Neural cell (in vitro differentiated cells): ENCODE measurements at regions not wholly inside any gene's neighbourhood (a gene's known extent, or its start where the extent isn't known, plus 50 kb on each side); places are given as distances from the start of the nearest gene placed in this dataset.

Experiments used
- H2AFZ ChIP-seq: fragments of 200-600, 300-800 bp; sonication (generic), shearing (Covaris generic); 2 replicates; pipeline ENCODE4 v1.6.0; 2014; ENCODE audit warnings: low read depth, mild to moderate bottlenecking, antibody characterized with exemption, low read length, moderate library complexity
- H3F3A ChIP-seq: fragments of 200-600 bp; shearing (Covaris generic); 2 replicates; pipeline ENCODE4 v1.6.1; 2016; ENCODE audit warnings: mild to moderate bottlenecking, moderate library complexity, mixed read lengths, antibody characterized with exemption, low read length; ENCODE audit not compliant: insufficient read depth, poor library complexity, severe bottlenecking
- H3K27ac ChIP-seq: fragments of 200-600, 300-800 bp; sonication (generic), shearing (Covaris generic); 2 replicates; pipeline ENCODE4 v1.5.1; 2014; ENCODE audit warnings: mild to moderate bottlenecking, low read length, moderate library complexity
- H3K27me3 ChIP-seq: fragments of 300-800, 200-600 bp; sonication (generic), shearing (Covaris generic); 2 replicates; pipeline ENCODE4 v1.6.0; 2014; ENCODE audit warnings: mild to moderate bottlenecking, low read depth, low read length, moderate library complexity; ENCODE audit not compliant: insufficient read depth
- H3K36me3 ChIP-seq: fragments of 300-800, 200-600 bp; sonication (generic), shearing (Covaris generic); 2 replicates; pipeline ENCODE4 v1.5.1; 2014; ENCODE audit warnings: mild to moderate bottlenecking, antibody characterized with exemption, low read length, moderate library complexity; ENCODE audit not compliant: insufficient read depth
- H3K4me2 ChIP-seq: fragments of 300-800, 200-600 bp; sonication (generic), shearing (Covaris generic); 2 replicates; pipeline ENCODE4 v1.6.0; 2014; ENCODE audit warnings: mild to moderate bottlenecking, low read length
- H3K4me3 ChIP-seq: fragments of 300-800, 200-600 bp; sonication (generic), shearing (Covaris generic); 2 replicates; pipeline ENCODE4 v1.5.1; 2014; ENCODE audit warnings: mild to moderate bottlenecking, low read length, moderate library complexity
- H3K79me2 ChIP-seq: fragments of 200-600 bp; shearing (Covaris generic); replicated peaks from 2 replicates; pipeline ENCODE4 v1.6.0; 2014; ENCODE audit warnings: mild to moderate bottlenecking, low read length, moderate library complexity; ENCODE audit not compliant: insufficient read depth
- H3K9ac ChIP-seq: fragments of 300-800, 200-600 bp; sonication (generic), shearing (Covaris generic); 2 replicates; pipeline ENCODE4 v1.6.1; 2016; ENCODE audit warnings: mild to moderate bottlenecking, low read length, mixed read lengths
- H3K9me2 ChIP-seq: fragments of 200-600 bp; shearing (Covaris generic); 2 replicates; pipeline ENCODE4 v1.6.1; 2016; ENCODE audit warnings: mild to moderate bottlenecking, low read length, mixed read lengths; ENCODE audit not compliant: insufficient read depth
- H3K9me3 ChIP-seq: fragments of 200-600, 300-800 bp; sonication (generic), shearing (Covaris generic); 2 replicates; pipeline ENCODE4 v1.6.1; 2016; ENCODE audit warnings: mild to moderate bottlenecking, mixed run types, low read length, moderate library complexity, mixed read lengths
- H4K20me1 ChIP-seq: fragments of 200-600 bp; shearing (Covaris generic); 2 replicates; pipeline ENCODE4 v1.6.1; 2016; ENCODE audit warnings: mild to moderate bottlenecking, mixed run types; ENCODE audit not compliant: insufficient read depth
- CTCF ChIP-seq: fragments of 450-650 bp; IDR thresholded peaks from 2 replicates; pipeline ENCODE4 v1.5.1; 2014; ENCODE audit warnings: antibody characterized with exemption, mild to moderate bottlenecking, moderate library complexity; ENCODE audit not compliant: poor library complexity, severe bottlenecking
- EP300 ChIP-seq: fragments of 450-650 bp; conservative IDR thresholded peaks from 2 replicates; pipeline ENCODE4 v1.6.1; 2014; ENCODE audit warnings: antibody characterized with exemption, mild to moderate bottlenecking, moderate library complexity; ENCODE audit not compliant: poor library complexity, severe bottlenecking
- EZH2 ChIP-seq: fragments of 200-600, 300-800 bp; shearing (Covaris generic), sonication (generic); IDR thresholded peaks from 2 replicates; pipeline ENCODE4 v1.6.1; 2014; ENCODE audit warnings: antibody characterized with exemption, low read length, borderline replicate concordance, mild to moderate bottlenecking; ENCODE audit not compliant: insufficient read depth, poor library complexity, severe bottlenecking
- MXI1 ChIP-seq: fragments of 450-650 bp; conservative IDR thresholded peaks from 2 replicates; pipeline ENCODE4 v1.6.1; 2014; ENCODE audit warnings: antibody characterized with exemption, mild to moderate bottlenecking; ENCODE audit not compliant: poor library complexity, severe bottlenecking
- POLR2AphosphoS5 ChIP-seq: IDR thresholded peaks from 2 replicates; pipeline ENCODE4 v1.6.1; 2012
- RAD21 ChIP-seq: fragments of 450-650 bp; conservative IDR thresholded peaks from 2 replicates; pipeline ENCODE4 v1.6.1; 2014; ENCODE audit warnings: antibody characterized with exemption, mild to moderate bottlenecking, moderate library complexity
- REST ChIP-seq: IDR thresholded peaks from 2 replicates; pipeline ENCODE4 v1.6.1; 2012; ENCODE audit warnings: borderline replicate concordance
- SMC3 ChIP-seq: fragments of 450-650 bp; conservative IDR thresholded peaks from 2 replicates; pipeline ENCODE4 v1.6.1; 2014; ENCODE audit warnings: antibody characterized with exemption, mild to moderate bottlenecking, moderate library complexity; ENCODE audit not compliant: poor library complexity
- TAF1 ChIP-seq: IDR thresholded peaks from 2 replicates; pipeline ENCODE4 v1.6.1; 2012; ENCODE audit warnings: low read depth

GRCh38 chr20:62585461-62585970 is 56.8 kb upstream of the SLCO4A1 start:
- TF ChIP-seq REST: no peak
- TF ChIP-seq MXI1: no peak
- H3K79me2 ChIP-seq: no peaks in the 10 kb centered on the region
- H2AFZ ChIP-seq: no peak overlapping the region
- H3K4me2 ChIP-seq: no peak overlapping the region
- H4K20me1 ChIP-seq: no peaks in the 10 kb centered on the region
- no peak overlapping the region for H3K27ac ChIP-seq
- H3K36me3 ChIP-seq: no peaks in the 10 kb centered on the region
- H3K9me3 ChIP-seq: no peaks in the 10 kb centered on the region
- no peak overlapping the region for H3K4me3 ChIP-seq
- H3K9ac ChIP-seq: no peak overlapping the region
- H3K27me3 ChIP-seq: no peaks in the 10 kb centered on the region
- no peaks in the 10 kb centered on the region for H3F3A ChIP-seq
- H3K9me2 ChIP-seq: no peaks in the 10 kb centered on the region

GRCh38 chr20:62586799-62587198 is 55.5 kb upstream of the SLCO4A1 start:
- H2AFZ ChIP-seq: no peak overlapping the region
- H3K9me2 ChIP-seq: no peaks in the 10 kb centered on the region
- no peaks in the 10 kb centered on the region for H4K20me1 ChIP-seq
- H3K9me3 ChIP-seq: no peaks in the 10 kb centered on the region
- no peak overlapping the region for H3K9ac ChIP-seq
- H3K27me3 ChIP-seq: no peaks in the 10 kb centered on the region
- no peak overlapping the region for H3K4me3 ChIP-seq
- H3F3A ChIP-seq: no peaks in the 10 kb centered on the region
- no peak overlapping the region for H3K27ac ChIP-seq
- TF ChIP-seq SMC3: no peak
- TF ChIP-seq TAF1: no peak
- TF ChIP-seq MXI1: no peak
- TF ChIP-seq RAD21: no peak
- TF ChIP-seq EP300: no peak
- TF ChIP-seq CTCF: no peak
- TF ChIP-seq EZH2: no peak
- no peak for TF ChIP-seq POLR2AphosphoS5
- no peak for TF ChIP-seq REST
- no peaks in the 10 kb centered on the region for H3K79me2 ChIP-seq
- H3K4me2 ChIP-seq: no peak overlapping the region
- no peaks in the 10 kb centered on the region for H3K36me3 ChIP-seq
